Stimulated activated naive CD8-positive, alpha-beta T cell treated with anti-CD3 and anti-CD28 coated beads, Interleukin-15, amount 100 ng/mL, for 72 hours (primary cell): ENCODE measurements at regions not wholly inside any gene's neighbourhood (a gene's known extent, or its start where the extent isn't known, plus 50 kb on each side); places are given as distances from the start of the nearest gene placed in this dataset.
"Not testable (repeated sequence)": the region's sequence is repeated elsewhere in the genome, so short reads cannot be mapped to it uniquely, and the experiment has no call there.

ENCODE experiments used
- ATAC-seq: fragments of 150-1000 bp; cut with Tn5 transposase; 2 replicates; pipeline ENCODE4 v1.10.0; 2021; ENCODE audit warnings: mild to moderate bottlenecking, moderate library complexity
- DNase-seq, 2 donors: peaks; one replicate each; pipeline ENCODE4 v3.0.0; 2021 to 2022
- H3K27ac Mint-ChIP-seq, 2 donors: one replicate each; pipeline ENCODE4 v1.8.0; 2022; ENCODE audit warnings: mild to moderate bottlenecking in 2 of 2, mixed read lengths in 2 of 2, moderate library complexity in 2 of 2
- H3K27me3 Mint-ChIP-seq: one replicate; pipeline ENCODE4 v1.8.0; 2022; ENCODE audit warnings: mixed read lengths
- H3K4me1 Mint-ChIP-seq: one replicate; pipeline ENCODE4 v1.8.0; 2022; ENCODE audit warnings: mild to moderate bottlenecking, mixed read lengths
- H3K4me3 Mint-ChIP-seq, 2 donors: one replicate each; pipeline ENCODE4 v1.8.0; 2022; ENCODE audit warnings: mild to moderate bottlenecking in 2 of 2, mixed read lengths in 2 of 2, moderate library complexity in 1 of 2
- H3K9me3 Mint-ChIP-seq, 2 donors: one replicate each; pipeline ENCODE4 v1.8.0; 2022; ENCODE audit warnings: mixed read lengths in 2 of 2

DNA sequence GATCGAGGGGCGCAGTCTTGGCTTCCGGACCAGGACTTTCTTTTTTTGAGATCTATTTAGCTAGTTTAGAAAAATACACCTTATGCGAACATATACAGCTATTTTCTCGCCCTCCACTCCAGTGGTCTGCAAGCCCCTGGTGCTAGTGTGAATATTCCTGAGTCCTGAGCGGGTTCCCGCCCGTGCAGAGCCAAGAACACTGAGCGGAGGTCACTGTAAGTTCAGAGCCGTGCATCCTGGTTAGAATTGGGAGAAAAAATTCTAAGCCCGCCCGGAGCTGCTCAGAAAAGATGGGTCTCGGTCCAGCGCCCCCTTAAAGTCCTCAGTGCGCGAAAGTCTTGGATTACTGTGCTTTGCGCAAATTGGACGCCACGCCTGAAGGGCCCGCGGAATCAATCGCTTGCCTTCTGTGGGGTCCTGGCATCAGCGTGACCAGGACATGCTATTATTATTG, 117.7 kb downstream of the KCNRG start:
- Mint-ChIP-seq H3K27me3 (peaks cover 77% of the 10 kb centered on the region), H3K4me3 (peak overlapping the region; percentile 74 to 81), H3K9me3 (no peaks in the 10 kb centered on the region), H3K4me1 (peaks cover 49% of the 10 kb centered on the region), H3K27ac (no peak overlapping the region)
- no peak for ATAC-seq
- no peak for DNase-seq

DNA sequence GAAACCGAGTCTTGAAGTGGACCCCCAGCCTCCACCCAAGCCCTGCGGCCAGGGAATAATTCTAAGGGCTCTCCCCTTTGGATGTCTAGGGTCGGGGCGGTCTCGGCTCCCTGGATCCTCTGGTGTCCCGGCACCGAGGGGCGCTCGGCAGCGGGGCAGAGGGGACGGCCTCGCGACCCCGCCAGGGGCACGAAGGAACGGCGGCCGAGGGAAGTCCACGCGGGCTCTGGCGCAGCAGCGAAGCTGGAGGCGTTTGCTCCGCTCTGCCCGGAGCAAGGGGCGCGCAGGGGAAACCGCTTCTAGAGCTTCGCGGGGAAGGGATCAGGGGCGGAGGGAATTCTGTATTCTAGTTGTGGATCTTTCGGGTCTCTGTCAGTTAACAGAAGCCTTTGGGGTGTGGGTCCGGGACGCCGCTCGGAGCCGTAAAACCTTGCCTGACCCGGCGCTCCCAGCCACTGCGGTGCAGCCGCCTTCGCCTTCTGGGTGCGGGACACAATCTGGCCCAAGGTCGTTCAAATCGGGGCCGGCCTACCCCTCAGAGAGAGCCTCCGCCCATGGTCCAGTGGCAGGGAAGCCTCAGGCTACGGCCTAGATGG, 118.2 kb downstream of the KCNRG start:
- H3K27ac Mint-ChIP-seq = no peak overlapping the region
- H3K4me1 Mint-ChIP-seq = peaks cover 44% of the 10 kb centered on the region
- ATAC-seq (no peak), DNase-seq (no peak)
- H3K27me3 Mint-ChIP-seq = peaks cover 74% of the 10 kb centered on the region
- no peak overlapping the region for H3K4me3 Mint-ChIP-seq
- H3K9me3 Mint-ChIP-seq = no peaks in the 10 kb centered on the region

DNA sequence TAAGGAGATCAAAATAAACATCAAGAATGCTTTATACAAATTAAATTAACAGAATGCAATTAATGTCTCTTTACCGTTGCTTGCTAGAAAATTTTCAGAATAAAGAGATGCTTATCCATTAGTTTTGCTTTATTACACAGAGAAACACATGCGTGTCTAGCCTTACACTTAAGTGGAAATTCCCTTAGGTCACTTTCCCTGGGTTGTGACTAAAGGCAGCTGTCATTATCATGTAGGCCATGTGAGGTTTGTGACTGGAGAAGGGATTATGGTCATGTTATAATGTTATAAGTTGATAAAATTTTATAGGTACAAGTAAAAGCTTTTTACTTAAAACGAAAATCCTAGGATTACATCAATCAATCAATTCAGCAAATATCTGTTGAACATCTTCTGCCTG, 121.0 kb downstream of the KCNRG start:
- Mint-ChIP-seq H3K4me1 (peaks cover 23% of the 10 kb centered on the region), H3K9me3 (no peaks in the 10 kb centered on the region), H3K27me3 (peaks cover 61% of the 10 kb centered on the region), H3K27ac (no peak overlapping the region), H3K4me3 (no peak overlapping the region)
- ATAC-seq = no peak
- no peak for DNase-seq

DNA sequence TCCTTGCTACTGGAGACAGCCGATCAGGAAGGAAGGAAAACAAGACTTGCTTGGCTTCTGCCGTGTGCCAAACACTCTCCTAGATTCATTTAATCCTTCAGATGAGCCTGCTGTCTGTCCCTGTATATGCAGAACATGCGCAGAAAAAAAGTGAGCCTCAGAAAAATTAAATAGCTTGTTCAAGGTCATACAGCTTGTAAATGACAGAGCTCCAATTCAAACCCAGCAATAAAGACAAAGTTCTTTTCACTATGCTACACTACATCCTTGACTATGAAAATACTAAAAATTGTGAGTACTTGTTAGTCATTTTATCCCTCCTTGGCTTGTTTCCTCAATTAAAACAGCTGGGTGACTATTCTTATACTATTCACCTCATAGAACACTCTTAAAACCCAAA, 121.4 kb downstream of the KCNRG start:
- peaks cover 58% of the 10 kb centered on the region for H3K27me3 Mint-ChIP-seq
- H3K27ac Mint-ChIP-seq = no peak overlapping the region
- H3K4me1 Mint-ChIP-seq = peaks cover 19% of the 10 kb centered on the region
- ATAC-seq (no peak), DNase-seq (no peak)
- H3K4me3 Mint-ChIP-seq = no peak overlapping the region
- no peaks in the 10 kb centered on the region for H3K9me3 Mint-ChIP-seq

DNA sequence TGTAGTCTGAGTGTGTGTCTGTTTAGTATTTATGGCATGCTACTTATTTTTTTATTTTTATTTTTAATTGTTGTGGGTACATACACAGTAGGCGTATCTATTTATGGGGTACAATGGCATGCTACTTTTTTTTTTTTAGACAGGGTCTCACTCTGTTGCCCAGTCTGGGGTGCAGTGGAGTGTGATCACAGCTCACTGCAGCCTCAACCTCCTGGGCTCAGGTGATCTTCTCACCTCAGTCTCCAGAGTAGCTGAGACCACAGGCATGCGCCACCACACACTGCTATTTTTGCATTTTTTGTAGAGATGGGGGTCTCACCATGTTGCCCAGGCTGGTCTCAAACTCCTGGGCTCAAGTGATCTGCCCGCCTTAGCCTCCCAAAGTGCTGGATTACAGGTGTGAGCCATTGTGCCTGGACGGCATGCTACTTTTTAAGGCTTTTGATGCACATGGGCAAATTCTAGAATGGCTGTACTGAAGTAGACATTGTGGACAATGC, 124.2 kb downstream of the KCNRG start:
- H3K4me1 Mint-ChIP-seq, H3K9me3 Mint-ChIP-seq, ATAC-seq, DNase-seq, H3K4me3 Mint-ChIP-seq, H3K27ac Mint-ChIP-seq: not testable (repeated sequence)
- H3K27me3 Mint-ChIP-seq = peaks cover 36% of the 10 kb centered on the region

DNA sequence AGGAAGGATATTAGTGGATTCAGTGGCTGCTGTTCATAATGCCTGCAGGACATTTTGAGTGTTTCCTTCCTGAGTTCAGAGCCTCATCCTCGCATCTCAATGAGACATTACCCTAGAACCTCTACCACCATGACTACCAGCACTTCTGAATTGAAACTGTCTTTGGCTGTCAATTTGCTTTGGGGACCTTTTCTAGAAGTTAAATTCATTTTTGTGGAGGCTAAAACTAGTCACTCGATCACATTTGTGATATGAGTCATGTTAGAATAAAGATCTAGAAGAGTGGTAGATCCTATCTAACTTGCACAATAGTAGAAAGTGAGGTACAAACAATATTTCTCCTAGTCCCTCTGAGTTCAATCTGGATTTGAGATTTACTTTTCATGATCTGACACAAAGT, 124.9 kb downstream of the KCNRG start:
- DNase-seq (no peak), ATAC-seq (peak; percentile 54)
- Mint-ChIP-seq H3K4me1 (peaks cover 5% of the 10 kb centered on the region), H3K9me3 (no peaks in the 10 kb centered on the region), H3K27me3 (peaks cover 29% of the 10 kb centered on the region), H3K4me3 (no peak overlapping the region), H3K27ac (no peak overlapping the region)

DNA sequence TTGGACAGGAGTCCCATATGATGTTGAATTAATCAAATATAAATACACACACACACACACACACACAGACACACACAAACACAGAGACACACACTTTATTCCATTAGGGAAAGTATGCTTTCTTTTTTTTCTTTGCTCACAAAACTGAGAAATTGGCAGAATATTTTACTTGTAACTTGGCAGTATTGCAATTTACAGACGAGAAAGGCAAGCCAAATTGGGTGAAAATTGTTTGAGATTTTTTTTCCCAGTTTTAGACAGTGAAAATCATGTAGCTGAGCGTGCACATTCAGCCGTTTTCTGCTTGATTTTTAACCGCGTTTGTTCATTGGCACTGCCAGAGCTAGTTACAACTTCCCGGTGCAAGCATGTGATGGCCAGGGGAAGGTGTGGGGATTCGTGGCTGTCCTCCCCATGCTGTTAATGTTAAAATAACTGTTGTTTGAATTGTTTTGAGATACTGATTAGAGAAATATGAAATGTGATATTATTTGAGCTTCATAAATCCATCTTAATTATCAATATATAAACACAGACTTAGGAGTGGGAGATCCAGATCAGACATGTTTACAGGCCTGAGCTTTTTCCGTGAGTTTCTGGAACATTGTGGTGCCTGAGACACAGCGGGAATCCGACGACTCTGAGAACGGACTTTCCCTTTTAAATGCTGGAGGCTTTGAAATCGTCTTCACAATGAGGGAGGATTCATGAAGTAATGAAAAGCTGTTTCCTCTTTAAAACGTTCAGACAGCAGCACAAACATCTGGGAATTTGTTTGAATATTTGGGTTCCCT, 125.5 kb downstream of the KCNRG start:
- Mint-ChIP-seq H3K4me3 (no peak overlapping the region), H3K27ac (no peak overlapping the region), H3K27me3 (peaks cover 24% of the 10 kb centered on the region), H3K9me3 (no peaks in the 10 kb centered on the region), H3K4me1 (peaks cover 5% of the 10 kb centered on the region)
- DNase-seq = no peak
- no peak for ATAC-seq

DNA sequence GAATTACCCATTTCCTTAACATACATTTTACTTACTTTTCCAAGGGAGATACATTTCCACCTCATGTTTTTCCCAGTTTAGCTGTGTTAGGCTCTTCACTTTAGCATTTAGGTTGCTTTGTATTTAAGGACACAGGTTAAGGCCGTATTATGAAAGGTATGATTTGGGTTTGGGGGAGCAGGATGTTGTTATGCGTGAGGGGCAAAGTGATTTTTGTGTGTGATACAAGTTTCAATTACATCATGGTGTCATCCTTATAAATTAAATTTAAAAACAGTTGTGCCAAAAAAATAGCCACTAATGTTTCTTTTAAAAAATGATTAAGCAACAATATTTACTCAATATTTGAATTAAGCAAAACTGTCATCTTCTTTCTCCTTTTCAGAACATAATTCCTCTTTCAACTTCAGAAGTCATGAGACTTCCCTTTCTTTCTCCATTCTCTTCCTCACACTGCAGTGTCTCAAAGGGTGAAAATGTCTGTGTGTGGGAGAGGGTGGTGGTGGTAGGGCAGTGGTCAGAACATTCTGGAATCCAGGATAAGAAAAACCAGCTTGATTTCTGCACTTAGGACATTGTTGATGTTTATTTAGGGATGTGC, 126.2 kb downstream of the KCNRG start:
- DNase-seq (no peak), ATAC-seq (no peak)
- Mint-ChIP-seq H3K27me3 (peaks cover 24% of the 10 kb centered on the region), H3K4me1 (peaks cover 5% of the 10 kb centered on the region), H3K9me3 (no peaks in the 10 kb centered on the region), H3K27ac (no peak overlapping the region), H3K4me3 (no peak overlapping the region)

DNA sequence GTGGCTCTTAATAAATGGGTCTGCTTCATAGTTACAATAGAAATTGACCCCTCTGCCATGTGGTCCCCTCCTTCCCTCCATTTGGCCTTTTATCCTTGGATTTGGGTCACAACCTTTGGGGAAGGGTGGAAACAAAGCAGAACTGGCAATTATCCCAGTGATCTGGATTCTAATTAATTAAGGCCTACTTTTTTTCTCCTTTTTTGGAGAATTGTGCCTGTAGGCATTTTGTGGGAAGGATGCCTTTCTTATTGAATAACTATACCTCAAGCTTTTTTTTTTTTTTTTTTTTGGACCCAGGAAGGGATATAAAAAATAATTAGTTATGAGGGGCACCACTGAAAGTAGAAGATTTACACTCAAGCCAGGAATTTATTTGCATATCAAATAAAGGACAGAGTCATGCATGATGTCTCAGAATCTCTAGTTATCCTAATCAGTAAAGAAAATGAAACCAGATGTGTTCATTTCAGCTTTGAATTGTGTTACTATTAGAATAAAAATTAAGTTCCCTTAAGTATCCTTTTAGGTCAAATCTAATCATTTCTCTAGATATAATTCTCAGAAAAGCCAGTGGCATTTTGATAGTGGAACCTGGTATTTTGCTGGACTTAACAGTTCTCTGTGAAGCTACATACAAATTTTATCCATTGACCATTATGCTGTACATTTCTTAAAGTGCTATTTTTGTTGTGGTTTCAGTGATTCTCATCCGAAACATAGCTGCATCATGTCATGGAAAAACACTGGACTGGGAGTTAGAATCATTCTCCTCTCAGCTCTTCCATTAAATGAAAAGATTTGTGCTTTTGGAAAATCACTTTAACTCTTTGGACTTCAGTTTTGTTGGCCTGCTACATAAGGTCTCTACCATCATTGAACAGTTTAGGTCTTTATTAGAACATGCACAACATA, 129.3 kb downstream of the KCNRG start:
- H3K4me3 Mint-ChIP-seq = no peak overlapping the region
- peaks cover 20% of the 10 kb centered on the region for H3K27me3 Mint-ChIP-seq
- no peaks in the 10 kb centered on the region for H3K9me3 Mint-ChIP-seq
- H3K27ac Mint-ChIP-seq = no peak overlapping the region
- no peak for DNase-seq
- peaks cover 5% of the 10 kb centered on the region for H3K4me1 Mint-ChIP-seq
- no peak for ATAC-seq

DNA sequence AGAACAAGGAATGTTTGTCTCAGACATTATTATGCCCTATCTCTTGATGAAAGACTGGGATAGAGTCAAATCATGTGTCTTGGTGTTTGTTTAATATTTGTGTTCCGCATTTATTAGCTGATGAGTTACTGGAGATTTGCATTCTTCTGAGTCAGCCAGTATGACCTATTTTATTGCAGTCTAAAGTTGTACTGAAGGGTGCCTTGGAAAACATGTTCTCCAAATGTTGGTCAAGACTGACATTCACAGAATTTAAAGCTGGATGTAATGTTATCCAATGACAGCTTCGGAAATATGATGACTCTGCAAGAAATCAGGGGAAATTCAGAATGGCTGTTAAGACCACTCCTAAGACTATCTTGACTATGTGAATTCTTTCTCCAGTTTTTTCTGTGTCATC, 134.0 kb downstream of the KCNRG start:
- ATAC-seq = no peak
- H3K4me1 Mint-ChIP-seq = peaks cover 21% of the 10 kb centered on the region

DNA sequence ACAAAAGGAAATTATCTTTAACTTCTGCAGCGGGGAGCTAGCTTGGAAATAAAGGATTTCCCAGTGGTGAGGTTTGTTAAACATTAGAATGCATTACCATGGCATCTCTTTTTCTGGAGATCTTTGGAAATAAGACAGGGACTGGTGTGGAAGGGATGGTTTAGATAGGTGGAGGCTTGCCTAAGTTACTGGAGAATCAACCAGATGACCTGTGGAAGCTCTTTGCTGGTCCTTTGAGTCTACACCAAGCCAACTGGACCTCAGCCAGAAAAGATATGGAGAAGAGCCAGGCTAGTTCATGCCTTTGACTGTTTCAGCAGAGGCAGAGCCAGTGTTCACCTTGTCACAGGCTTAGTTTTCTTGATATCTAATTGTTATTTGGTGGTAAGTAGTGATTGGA, 134.7 kb downstream of the KCNRG start:
- DNase-seq = no peak
- peaks cover 21% of the 10 kb centered on the region for H3K4me1 Mint-ChIP-seq
- no peak overlapping the region for H3K27ac Mint-ChIP-seq
- H3K27me3 Mint-ChIP-seq = peaks cover 19% of the 10 kb centered on the region
- no peaks in the 10 kb centered on the region for H3K9me3 Mint-ChIP-seq
- no peak for ATAC-seq
- H3K4me3 Mint-ChIP-seq = no peak overlapping the region

More for the DNA sequence above, 134.0 kb downstream of the KCNRG start:
- no peak overlapping the region for H3K27ac Mint-ChIP-seq
- no peaks in the 10 kb centered on the region for H3K9me3 Mint-ChIP-seq
- DNase-seq = no peak
- no peak overlapping the region for H3K4me3 Mint-ChIP-seq
- peaks cover 19% of the 10 kb centered on the region for H3K27me3 Mint-ChIP-seq

DNA sequence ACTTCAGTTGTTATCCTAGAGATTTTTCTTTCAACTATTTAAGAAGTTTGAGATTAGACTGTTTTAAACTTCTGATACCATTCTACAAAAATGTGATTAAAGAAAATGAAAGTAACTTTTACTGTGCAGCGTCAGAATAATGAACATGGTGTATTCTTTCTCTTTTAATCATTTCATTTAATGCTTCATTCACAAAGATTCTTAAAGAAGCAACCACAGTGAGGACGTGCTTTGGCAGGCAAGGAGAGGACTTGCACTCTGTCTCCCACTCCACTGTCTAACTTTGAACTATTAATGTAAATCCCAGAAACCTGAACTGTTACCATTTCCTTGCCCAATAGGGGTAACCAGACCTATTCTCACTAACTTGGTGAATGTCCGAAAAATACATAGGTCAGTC, 137.0 kb downstream of the KCNRG start:
- DNase-seq (no peak), ATAC-seq (no peak)
- Mint-ChIP-seq H3K27ac (no peak overlapping the region), H3K9me3 (no peaks in the 10 kb centered on the region), H3K4me3 (peak overlapping the region; percentile 5 to 65), H3K27me3 (peaks cover 26% of the 10 kb centered on the region), H3K4me1 (peaks cover 21% of the 10 kb centered on the region)

DNA sequence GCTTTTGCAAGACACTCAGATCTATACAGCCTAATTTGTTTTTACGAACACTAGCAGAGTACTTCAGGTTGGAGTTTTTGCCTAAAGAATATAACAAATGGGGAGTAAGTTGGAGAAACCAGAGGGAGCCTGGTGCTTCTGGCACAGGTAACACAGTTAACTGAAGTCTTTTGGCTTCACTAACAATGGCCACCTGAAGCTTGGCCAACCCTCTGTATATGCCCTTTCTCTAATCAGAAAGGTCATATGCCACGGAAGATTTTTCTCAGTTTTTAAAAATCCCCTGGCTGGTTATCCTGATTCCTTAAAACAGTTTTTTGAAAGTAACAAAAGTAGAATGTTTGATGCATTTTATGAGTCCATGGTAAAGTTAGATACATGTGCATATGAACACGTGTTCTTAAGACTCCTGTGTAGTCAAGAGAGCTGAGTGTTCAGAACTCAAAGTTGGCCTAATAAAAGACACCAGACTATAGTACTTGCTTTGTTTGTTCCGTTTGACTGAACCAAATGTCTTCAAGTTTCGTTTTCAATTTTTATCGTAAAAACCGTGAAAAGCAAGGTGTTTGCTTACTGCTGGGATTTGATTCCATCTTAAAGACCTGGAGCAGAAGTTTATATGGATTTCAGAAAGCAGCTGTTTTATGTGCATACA, 137.5 kb downstream of the KCNRG start:
- no peaks in the 10 kb centered on the region for H3K9me3 Mint-ChIP-seq
- H3K4me1 Mint-ChIP-seq = peaks cover 21% of the 10 kb centered on the region
- peaks cover 26% of the 10 kb centered on the region for H3K27me3 Mint-ChIP-seq
- no peak for ATAC-seq
- no peak overlapping the region for H3K27ac Mint-ChIP-seq
- peak overlapping the region in 1 of 2 donors; percentile 65 for H3K4me3 Mint-ChIP-seq
- no peak for DNase-seq

DNA sequence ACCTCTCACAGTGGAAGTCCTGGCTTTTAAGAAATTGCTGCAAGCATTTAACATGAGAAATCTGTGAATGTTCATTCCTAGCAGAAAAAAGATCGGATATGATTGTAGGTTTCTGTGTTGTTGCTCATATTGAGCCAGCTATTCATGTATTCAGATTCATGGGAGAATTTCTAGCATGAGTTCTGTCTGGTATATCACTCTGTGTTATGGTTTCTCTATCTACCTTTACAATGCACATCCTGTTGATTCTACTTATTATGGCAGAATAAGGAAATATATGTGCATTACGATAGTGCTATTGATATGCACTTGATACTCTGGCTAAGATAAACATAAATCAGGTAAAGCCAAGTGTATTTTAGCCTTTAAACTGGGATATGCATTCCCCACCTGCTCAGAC, 138.2 kb downstream of the KCNRG start:
- DNase-seq = no peak
- H3K4me1 Mint-ChIP-seq = peaks cover 21% of the 10 kb centered on the region
- H3K27me3 Mint-ChIP-seq = peaks cover 28% of the 10 kb centered on the region
- H3K27ac Mint-ChIP-seq = no peak overlapping the region
- H3K9me3 Mint-ChIP-seq = no peaks in the 10 kb centered on the region
- H3K4me3 Mint-ChIP-seq = no peak overlapping the region
- ATAC-seq = no peak

DNA sequence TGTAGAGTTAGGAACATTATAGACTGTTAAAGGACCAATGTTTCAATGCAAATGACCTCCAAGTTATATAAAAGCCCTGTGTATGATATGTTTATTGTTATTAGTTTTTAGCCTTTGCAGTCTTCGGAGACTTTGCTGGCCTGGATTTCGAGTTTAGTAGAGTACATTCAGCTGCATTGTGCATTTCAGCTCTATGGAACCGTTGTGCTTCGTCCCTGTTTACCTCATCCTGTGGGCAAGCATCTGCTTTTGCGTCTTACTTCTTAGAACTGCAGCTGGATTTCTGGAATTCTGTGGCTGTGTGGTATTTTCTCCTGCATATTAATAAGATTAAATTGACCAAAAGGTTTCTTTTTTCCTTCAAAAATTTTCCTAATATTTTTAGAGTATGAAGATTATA, 138.6 kb downstream of the KCNRG start:
- DNase-seq (no peak), ATAC-seq (no peak)
- no peak overlapping the region for H3K4me3 Mint-ChIP-seq
- no peak overlapping the region for H3K27ac Mint-ChIP-seq
- no peaks in the 10 kb centered on the region for H3K9me3 Mint-ChIP-seq
- peaks cover 21% of the 10 kb centered on the region for H3K4me1 Mint-ChIP-seq
- H3K27me3 Mint-ChIP-seq = peaks cover 32% of the 10 kb centered on the region
